HG03175 (cell line): ENCODE measurements at regions not wholly inside any gene's neighbourhood (a gene's known extent, or its start where the extent isn't known, plus 50 kb on each side); places are given as distances from the start of the nearest gene placed in this dataset.

ENCODE experiments used
- ATAC-seq: cut with Tn5 transposase; IDR thresholded peaks from one replicate; pipeline ENCODE4 v1.9.1; 2021; ENCODE audit warnings: mild to moderate bottlenecking, moderate library complexity; ENCODE audit not compliant: unreplicated experiment

GRCh38 chr6:56772737-56773184 is 130.1 kb upstream of the DST start:
- ATAC-seq = no peak

- ATAC-seq = no peak
These were observed 129.4 kb upstream of the DST start for GRCh38 chr6:56771929-56772607.

GRCh38 chr6:56771189-56771588 is 128.5 kb upstream of the DST start:
- no peak for ATAC-seq

- no peak for ATAC-seq
These were observed 127.4 kb upstream of the DST start for GRCh38 chr6:56770011-56770520.

GRCh38 chr6:56767892-56768531 is 125.3 kb upstream of the DST start:
- ATAC-seq = no peak

- ATAC-seq = no peak
These were observed 124.7 kb upstream of the DST start for GRCh38 chr6:56767435-56767834.

- peak; percentile 77 for ATAC-seq
These were observed 124.1 kb upstream of the DST start for GRCh38 chr6:56766806-56767178.

- no peak for ATAC-seq
These were observed 123.6 kb upstream of the DST start for GRCh38 chr6:56766139-56766805.

GRCh38 chr6:56765494-56765893 is 122.8 kb upstream of the DST start:
- ATAC-seq = no peak

GRCh38 chr6:56764081-56764566 is 121.4 kb upstream of the DST start:
- ATAC-seq = peak; percentile 39

GRCh38 chr6:56761651-56762050 is 119.0 kb upstream of the DST start:
- ATAC-seq = peak; percentile 25

- no peak for ATAC-seq
These were observed 118.2 kb upstream of the DST start for GRCh38 chr6:56760842-56761241.

GRCh38 chr6:56759521-56759920 is 116.8 kb upstream of the DST start:
- peak; percentile 35 for ATAC-seq

GRCh38 chr6:56758553-56758952 is 115.9 kb upstream of the DST start:
- ATAC-seq = no peak

- ATAC-seq = no peak
These were observed 115.4 kb upstream of the DST start for GRCh38 chr6:56758120-56758519.

- ATAC-seq = no peak
These were observed 114.9 kb upstream of the DST start for GRCh38 chr6:56757588-56757984.

- ATAC-seq = no peak
These were observed 114.3 kb upstream of the DST start for GRCh38 chr6:56756791-56757587.

GRCh38 chr6:56756219-56756789 is 113.6 kb upstream of the DST start:
- no peak for ATAC-seq

GRCh38 chr6:56755040-56755439 is 112.4 kb upstream of the DST start:
- no peak for ATAC-seq

- ATAC-seq = no peak
These were observed 111.1 kb upstream of the DST start for GRCh38 chr6:56753811-56754210.

- ATAC-seq = no peak
These were observed 109.8 kb upstream of the DST start for GRCh38 chr6:56752534-56752933.
